Gastrocnemius medialis (tissue), 4 donors: ENCODE measurements at regions not wholly inside any gene's neighbourhood (a gene's known extent, or its start where the extent isn't known, plus 50 kb on each side); places are given as distances from the start of the nearest gene placed in this dataset.

Source experiments
- POLR2A ChIP-seq, 2 donors: fragments of 450-650 bp; IDR thresholded peaks; one replicate each; pipeline ENCODE4 v1.6.1; 2017; ENCODE audit warnings: antibody characterized with exemption in 2 of 2, mild to moderate bottlenecking in 2 of 2, moderate library complexity in 2 of 2
- TF ChIP-seq, protein P1 (sequence below), 5 experiments: fragments of 450-650 bp in 3 of 5; fragments of 200-600 bp in 2 of 5; sonication (generic) in 2 of 5; IDR thresholded peaks in 4 of 5; conservative IDR thresholded peaks in 1 of 5; 1 replicate in 4 of 5; 2 replicates in 1 of 5; pipeline ENCODE4 v1.5.1; 2016 to 2019; ENCODE audit warnings: antibody characterized with exemption in 5 of 5, mild to moderate bottlenecking in 3 of 5, moderate library complexity in 3 of 5

GRCh38 chr2:164015328-164016123 is 279.7 kb upstream of the FIGN start:
- TF ChIP-seq, protein P1, sequence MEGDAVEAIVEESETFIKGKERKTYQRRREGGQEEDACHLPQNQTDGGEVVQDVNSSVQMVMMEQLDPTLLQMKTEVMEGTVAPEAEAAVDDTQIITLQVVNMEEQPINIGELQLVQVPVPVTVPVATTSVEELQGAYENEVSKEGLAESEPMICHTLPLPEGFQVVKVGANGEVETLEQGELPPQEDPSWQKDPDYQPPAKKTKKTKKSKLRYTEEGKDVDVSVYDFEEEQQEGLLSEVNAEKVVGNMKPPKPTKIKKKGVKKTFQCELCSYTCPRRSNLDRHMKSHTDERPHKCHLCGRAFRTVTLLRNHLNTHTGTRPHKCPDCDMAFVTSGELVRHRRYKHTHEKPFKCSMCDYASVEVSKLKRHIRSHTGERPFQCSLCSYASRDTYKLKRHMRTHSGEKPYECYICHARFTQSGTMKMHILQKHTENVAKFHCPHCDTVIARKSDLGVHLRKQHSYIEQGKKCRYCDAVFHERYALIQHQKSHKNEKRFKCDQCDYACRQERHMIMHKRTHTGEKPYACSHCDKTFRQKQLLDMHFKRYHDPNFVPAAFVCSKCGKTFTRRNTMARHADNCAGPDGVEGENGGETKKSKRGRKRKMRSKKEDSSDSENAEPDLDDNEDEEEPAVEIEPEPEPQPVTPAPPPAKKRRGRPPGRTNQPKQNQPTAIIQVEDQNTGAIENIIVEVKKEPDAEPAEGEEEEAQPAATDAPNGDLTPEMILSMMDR (IDR thresholded peaks at IDR 0.05 in 4 of 5, conservative IDR thresholded peaks at IDR 0.05 in 1 of 5): no peak
- no peak for TF ChIP-seq POLR2A (IDR thresholded peaks at IDR 0.05)
